ENCODE measurements at regions not wholly inside any gene's neighbourhood (a gene's known extent, or its start where the extent isn't known, plus 50 kb on each side); places are given as distances from the start of the nearest gene placed in this dataset.
"Not testable (repeated sequence)": the region's sequence is repeated elsewhere in the genome, so short reads cannot be mapped to it uniquely, and the experiment has no call there.

DNA sequence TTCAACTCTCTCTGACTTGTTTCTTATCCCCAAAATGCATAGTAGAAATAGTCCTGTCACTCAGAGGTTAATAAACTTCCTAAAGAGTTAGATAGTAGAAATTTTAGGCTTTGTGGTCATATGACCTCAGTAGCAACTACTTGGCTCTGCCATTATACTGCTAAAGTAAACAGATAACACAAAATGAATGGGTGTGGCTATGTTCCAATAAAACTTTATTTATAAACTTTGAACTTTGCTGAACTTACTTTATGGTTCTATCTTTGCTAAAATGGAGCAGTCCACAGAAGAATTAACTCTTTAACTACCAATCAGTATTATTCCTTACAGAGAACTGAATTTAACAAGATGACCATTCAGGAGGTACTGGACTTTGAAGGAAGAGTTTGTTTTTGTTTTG is 393.6 kb upstream of the CDIN1 start:
- DNase-seq (ENCODE audit: low spot score in 2 of 2) (no peak), FAIRE-seq (no peak)

DNA sequence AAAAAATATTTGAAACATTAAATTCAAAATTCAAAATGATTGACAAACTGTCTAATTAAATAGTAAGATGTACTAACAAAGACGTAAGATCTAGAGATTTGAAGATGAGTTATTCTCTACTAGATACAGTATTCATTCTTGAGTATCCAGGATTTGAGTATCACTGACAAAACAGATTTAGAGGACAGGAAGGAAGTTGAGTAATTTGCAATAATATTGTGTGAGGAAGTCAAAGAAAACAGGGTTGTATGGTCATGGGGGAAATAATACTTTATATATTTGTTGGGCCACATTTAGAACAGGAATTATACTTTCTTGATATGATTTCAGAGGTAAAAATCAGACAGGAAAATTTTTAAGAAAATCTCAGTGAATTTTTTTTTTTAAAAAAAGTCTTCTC is 393.1 kb upstream of the CDIN1 start:
- FAIRE-seq (no peak), DNase-seq (ENCODE audit: low spot score in 2 of 2) (no peak)

DNA sequence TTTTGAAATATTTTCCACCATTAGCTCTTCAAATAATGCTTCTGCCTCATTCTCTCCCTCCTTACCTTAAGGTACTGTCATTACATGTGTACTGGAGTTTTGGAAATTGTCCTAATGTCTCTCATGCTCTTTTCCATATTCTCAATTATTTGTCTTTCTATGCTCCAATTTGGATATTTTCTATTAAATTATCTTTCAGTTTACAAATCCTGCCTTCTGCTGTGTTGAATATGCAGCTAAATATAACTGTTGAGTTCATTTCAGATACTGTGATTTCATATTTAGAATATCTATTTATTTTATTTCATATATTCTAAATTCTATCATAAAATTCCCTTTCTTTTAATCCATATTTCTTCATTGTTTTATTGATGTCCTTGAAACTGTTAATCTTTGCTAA is 388.0 kb upstream of the CDIN1 start:
- DNase-seq (ENCODE audit: low spot score in 2 of 2) (no peak), FAIRE-seq (no peak)

DNA sequence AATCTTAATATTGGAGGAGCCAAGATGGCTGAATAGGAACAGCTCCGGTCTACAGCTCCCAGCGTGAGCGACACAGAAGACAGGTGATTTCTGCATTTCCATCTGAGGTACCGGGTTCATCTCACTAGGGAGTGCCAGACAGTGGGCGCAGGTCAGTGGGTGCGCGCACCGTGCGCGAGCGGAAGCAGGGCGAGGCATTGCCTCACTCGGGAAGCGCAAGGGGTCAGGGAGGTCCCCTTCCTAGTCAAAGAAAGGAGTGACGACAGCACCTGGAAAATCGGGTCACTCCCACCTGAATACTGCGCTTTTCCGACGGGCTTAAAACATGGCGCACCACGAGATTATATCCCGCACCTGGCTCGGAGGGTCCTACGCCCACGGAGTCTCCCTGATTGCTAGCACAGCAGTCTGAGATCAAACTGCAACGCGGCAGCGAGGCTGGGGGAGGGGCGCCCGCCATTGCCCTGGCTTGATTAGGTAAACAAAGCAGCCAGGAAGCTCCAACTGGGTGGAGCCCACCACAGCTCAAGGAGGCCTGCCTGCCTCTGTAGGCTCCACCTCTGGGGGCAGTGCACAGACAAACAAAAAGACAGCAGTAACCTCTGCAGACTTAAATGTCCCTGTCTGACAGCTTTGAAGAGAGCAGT is 383.9 kb upstream of the CDIN1 start:
- DNase-seq (ENCODE audit: low spot score in 2 of 2); FAIRE-seq: not testable (repeated sequence)

- FAIRE-seq = no peak
- no peak for DNase-seq (ENCODE audit: low spot score in 2 of 2)
Measured at GRCh38 chr15:36208868-36209582, 370.4 kb upstream of the CDIN1 start.

GRCh38 chr15:36210426-36210825 is 369.0 kb upstream of the CDIN1 start:
- FAIRE-seq (no peak), DNase-seq (ENCODE audit: low spot score in 2 of 2) (no peak)

- DNase-seq (ENCODE audit: low spot score in 2 of 2) (no peak), FAIRE-seq (no peak)
Measured at GRCh38 chr15:36218322-36218721, 361.1 kb upstream of the CDIN1 start.

GRCh38 chr15:36218991-36219390 is 360.4 kb upstream of the CDIN1 start:
- no peak for FAIRE-seq

DNA sequence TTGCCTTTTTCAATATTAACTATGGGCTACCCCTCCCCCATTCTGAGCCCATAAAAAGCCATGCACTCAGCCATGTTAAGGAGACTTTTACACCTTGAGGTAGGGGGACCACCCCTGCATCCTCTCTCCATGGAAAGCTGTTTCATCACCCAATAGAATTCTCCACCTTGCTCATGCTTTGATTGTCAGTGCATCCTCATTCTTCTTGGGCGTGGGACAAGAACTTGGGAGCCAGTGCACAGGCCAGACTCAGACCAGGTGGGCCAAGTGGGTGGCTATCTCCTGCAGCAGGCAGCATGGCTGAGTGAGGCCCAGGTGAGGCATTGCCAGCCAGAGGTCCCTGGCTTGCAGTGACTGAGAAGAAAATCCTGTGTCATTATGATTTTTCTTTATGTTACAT is 357.4 kb upstream of the CDIN1 start:
- FAIRE-seq (no peak), DNase-seq (ENCODE audit: low spot score in 2 of 2) (no peak)

More at GRCh38 chr15:36218991-36219390, 360.4 kb upstream of the CDIN1 start:
- DNase-seq (ENCODE audit: low spot score in 2 of 2) = no peak

DNA sequence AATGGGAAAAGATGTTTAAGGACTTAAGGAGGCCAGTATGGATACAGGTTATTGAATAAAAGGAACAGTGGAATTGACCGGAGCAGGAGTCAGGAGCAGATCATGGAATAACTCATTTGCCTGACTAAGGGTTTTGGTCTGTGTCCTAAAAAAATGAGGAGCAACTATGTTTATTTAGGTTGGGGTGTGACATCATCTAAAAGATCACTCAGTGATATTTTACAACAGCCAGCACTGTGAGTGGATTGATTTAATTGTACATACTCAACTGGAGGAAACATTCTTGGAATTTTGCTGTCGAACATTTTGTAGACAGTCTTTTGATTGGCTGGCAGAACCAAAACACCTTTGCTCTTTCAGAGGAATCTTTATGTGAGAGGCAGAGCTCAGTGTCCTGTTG is 348.6 kb upstream of the CDIN1 start:
- no peak for FAIRE-seq
- DNase-seq (ENCODE audit: low spot score in 2 of 2) = no peak

DNA sequence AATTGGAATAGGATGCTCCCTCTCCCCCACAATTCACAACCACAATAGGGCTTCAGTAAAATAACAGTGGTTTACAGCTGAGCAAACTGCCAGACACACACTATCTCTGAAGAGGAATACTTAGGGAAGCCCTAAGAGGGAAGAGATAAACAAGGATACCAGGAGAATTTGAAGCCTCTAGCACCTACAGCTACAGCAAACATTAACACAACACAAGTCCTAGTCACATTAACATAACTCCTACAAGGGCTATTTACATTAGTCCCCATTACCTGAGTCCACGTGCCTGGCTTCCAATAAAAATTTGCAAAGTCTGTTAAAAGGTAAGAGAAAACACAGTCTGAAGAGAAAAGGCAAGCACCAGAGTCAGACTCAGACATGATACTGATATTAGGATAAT is 346.9 kb upstream of the CDIN1 start:
- DNase-seq (ENCODE audit: low spot score in 2 of 2) = no peak

DNA sequence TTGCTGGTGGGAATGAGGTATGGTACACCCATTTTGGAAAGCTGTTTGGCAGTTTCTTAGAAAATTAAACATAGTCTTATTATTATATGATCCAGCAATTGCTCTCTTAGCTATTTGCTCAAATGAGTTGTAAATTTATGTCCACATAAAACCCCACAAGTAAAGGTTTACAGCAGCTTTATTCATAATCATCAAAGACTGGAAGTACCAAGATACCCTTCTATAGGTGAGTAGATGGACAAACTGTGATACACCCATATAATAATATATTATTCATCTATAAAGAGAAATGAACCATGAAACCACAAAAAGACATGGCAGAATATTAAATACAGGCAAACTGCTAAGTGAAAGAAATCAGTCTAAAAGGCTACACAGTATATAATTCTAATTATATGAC is 344.7 kb upstream of the CDIN1 start:
- no peak for DNase-seq (ENCODE audit: low spot score in 2 of 2)
- no peak for FAIRE-seq

More for the DNA sequence above, 346.9 kb upstream of the CDIN1 start:
- no peak for FAIRE-seq

DNA sequence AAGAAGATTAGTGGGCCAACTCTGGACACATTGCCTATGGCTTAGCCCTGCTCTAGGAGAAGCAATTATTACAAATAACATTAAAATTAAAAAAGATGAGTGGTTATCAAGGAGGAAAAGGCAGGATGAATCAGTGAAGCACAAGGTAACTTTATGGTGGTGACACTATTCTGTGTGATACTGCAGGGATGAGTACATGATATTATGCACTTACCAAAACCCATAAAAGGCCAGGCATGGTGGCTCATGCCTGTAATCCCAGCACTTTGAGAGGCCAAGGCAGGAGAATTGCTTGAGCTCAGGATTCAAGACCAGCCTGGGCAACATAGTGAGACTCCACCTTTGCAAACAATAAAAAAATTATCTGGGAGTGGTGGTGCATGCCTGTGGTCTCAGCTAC is 344.3 kb upstream of the CDIN1 start:
- DNase-seq (ENCODE audit: low spot score in 2 of 2) (no peak), FAIRE-seq (no peak)

DNA sequence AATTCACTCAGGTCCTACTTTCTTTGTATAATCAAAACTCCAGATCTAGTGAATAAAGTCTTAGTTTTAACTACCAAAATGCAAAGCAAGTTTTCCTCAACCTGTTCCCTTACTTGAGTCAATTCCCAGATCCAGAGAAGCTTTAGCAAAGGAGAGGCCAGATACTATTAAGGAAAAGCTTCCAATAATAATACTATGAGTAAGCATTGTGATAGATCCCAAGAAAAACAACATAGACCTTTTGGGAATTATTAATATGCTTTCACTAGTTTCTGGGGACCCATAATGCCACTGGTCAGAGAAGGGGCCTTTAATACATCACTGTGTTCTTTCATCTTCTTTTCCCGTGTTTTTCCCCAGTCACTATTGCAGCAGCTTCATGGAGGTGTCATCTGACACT is 339.9 kb upstream of the CDIN1 start:
- FAIRE-seq (no peak), DNase-seq (ENCODE audit: low spot score in 2 of 2) (no peak)

GRCh38 chr15:36251450-36251849 is 328.0 kb upstream of the CDIN1 start:
- FAIRE-seq = no peak
- DNase-seq (ENCODE audit: low spot score in 2 of 2) = no peak

DNA sequence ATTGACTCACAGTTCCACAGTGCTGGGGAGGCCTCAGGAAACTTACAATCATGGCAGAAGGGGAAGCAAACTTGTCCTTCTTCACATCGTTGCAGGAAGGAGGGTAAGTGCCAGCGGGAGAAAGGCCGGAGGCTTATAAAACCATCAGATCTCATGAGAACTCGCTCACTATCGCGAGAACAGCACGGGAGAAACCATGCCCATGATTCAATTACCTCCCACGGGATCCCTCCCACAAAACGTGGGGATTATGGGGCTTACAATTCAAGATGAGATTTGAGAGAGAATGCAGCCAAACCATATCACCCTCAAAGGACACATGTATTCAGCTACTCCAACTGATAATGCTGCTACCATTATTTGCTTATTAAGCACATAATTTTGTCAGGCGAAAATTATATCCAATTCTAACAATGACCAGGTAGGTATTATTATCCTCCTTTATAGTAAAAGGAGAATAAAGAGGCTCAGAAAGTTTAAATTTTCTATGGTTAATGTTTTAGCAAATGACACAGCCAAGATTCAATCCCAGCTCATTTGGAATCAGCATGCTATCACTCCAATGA is 327.2 kb upstream of the CDIN1 start:
- FAIRE-seq = no peak

GRCh38 chr15:36254426-36254825 is 325.0 kb upstream of the CDIN1 start:
- DNase-seq (ENCODE audit: low spot score in 2 of 2) (no peak), FAIRE-seq (no peak)

More for the DNA sequence above, 327.2 kb upstream of the CDIN1 start:
- DNase-seq (ENCODE audit: low spot score in 2 of 2) = no peak

DNA sequence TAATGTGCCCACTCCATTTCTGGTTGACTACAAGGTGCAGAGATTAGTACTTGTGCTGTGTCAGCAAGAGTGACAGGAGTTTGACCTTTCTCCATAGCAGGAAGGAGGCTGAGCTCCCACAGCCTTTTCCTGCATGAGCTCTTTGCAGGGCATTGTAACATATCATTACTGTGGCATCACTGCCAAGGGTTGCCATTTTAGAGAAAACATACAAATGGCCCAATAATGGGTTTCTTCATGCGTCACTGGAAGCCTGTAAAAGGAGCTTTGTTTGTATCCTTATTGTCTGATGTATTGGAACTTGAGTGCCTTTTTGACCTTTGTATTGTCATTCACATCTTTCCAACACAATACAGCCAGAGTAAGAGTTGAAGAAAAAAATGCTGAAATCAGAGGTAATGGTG is 323.0 kb upstream of the CDIN1 start:
- DNase-seq (ENCODE audit: low spot score in 2 of 2) (no peak), FAIRE-seq (no peak)

GRCh38 chr15:36263666-36264065 is 315.8 kb upstream of the CDIN1 start:
- FAIRE-seq (no peak), DNase-seq (ENCODE audit: low spot score in 2 of 2) (no peak)

DNA sequence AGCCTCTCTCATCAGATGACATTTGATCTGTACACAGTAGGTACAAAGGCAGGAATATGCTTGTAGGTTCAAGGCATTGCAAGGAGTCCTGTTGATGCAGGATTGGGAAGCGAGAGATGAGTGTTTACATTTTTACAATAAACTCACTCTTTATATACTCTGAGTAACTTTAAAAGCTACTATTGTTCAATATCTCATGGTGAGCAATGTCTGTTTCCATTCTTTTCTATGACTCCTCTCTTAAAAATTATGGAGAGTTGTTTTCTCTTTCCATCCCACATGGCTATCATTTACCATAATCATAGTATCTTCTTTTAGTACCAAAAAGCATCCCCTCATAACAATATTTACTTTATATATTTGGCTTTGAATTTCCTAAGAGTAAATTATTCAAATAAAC is 314.0 kb upstream of the CDIN1 start:
- no peak for FAIRE-seq
- DNase-seq (ENCODE audit: low spot score in 2 of 2) = no peak

DNA sequence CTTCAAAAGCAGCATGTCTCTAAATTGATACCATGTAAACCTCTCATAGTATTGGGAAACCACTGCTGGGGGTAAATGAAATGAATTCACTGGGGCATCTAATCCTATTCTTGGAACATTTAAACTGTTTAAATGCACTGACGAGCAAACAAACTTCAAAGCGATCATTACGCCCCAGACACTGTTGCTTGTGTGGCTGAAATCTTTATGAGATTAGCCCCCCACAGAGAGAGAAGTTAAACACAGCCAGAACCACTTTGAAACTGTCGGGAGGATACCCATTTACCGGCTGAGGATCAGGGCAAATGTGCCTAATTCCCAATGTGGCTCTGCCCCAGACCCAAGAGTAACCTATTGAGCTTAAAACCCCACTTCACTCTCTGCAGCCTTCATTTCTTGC is 308.4 kb upstream of the CDIN1 start:
- DNase-seq (ENCODE audit: low spot score in 2 of 2) (no peak), FAIRE-seq (no peak)

DNA sequence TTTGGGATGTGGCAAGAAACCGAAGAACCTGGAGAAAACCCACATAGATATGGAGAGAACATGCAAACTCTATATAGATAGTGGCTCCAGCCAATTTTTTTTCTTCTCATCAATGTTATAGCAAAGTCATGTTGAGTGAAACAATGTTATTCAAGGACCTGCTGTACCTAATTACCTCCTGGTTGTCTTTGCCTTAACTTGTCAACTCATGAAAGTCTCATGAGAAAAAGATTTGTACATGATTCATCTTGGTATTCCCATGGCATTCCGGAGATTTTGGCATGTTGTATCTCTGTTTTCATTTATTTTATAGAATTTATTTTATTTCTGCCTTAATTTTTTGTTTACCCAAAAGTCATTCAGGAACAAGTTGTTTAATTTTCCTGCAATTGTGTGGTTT is 303.8 kb upstream of the CDIN1 start:
- no peak for FAIRE-seq
- no peak for DNase-seq (ENCODE audit: low spot score in 2 of 2)

All from frontal cortex (tissue), 3 donors.